KMS-11 (cell line): ENCODE measurements at regions not wholly inside any gene's neighbourhood (a gene's known extent, or its start where the extent isn't known, plus 50 kb on each side); places are given as distances from the start of the nearest gene placed in this dataset.

Experiments
- H2AFZ ChIP-seq: fragments of 200-600 bp; sonication (generic); 2 replicates; pipeline ENCODE4 v1.6.1; 2016; ENCODE audit warnings: antibody characterized with exemption, mixed run types, low read depth
- H3K27ac ChIP-seq: fragments of 200-600 bp; sonication (generic); 2 replicates; pipeline ENCODE4 v1.6.1; 2016; ENCODE audit warnings: mild to moderate bottlenecking, mixed run types
- H3K27me3 ChIP-seq: fragments of 200-600 bp; sonication (generic); 2 replicates; pipeline ENCODE4 v1.6.1; 2017; ENCODE audit warnings: mild to moderate bottlenecking, low read depth, mixed run types, moderate library complexity; ENCODE audit not compliant: insufficient read depth
- H3K36me3 ChIP-seq: fragments of 200-600 bp; sonication (generic); 2 replicates; pipeline ENCODE4 v1.6.1; 2017; ENCODE audit warnings: mild to moderate bottlenecking, mixed run types; ENCODE audit not compliant: insufficient read depth
- H3K4me1 ChIP-seq: fragments of 200-600 bp; sonication (generic); 2 replicates; pipeline ENCODE4 v1.6.1; 2016; ENCODE audit warnings: mild to moderate bottlenecking, low read depth, mixed run types; ENCODE audit not compliant: poor library complexity, severe bottlenecking
- H3K4me2 ChIP-seq: fragments of 200-600 bp; sonication (generic); 2 replicates; pipeline ENCODE4 v1.7.0; 2016; ENCODE audit warnings: mild to moderate bottlenecking, mixed run types
- H3K4me3 ChIP-seq: fragments of 200-600 bp; sonication (generic); IDR thresholded peaks from 2 replicates; pipeline ENCODE4 v1.6.1; 2017; ENCODE audit warnings: low read depth, low read length, mixed read lengths; ENCODE audit not compliant: insufficient read depth
- H3K79me2 ChIP-seq: fragments of 200-600 bp; sonication (generic); 2 replicates; pipeline ENCODE4 v1.6.1; 2016; ENCODE audit warnings: low read depth, mixed run types; ENCODE audit not compliant: insufficient read depth
- H3K9ac ChIP-seq: fragments of 200-600 bp; sonication (generic); 2 replicates; pipeline ENCODE4 v1.6.1; 2016; ENCODE audit warnings: mild to moderate bottlenecking, mixed run types
- H4K20me1 ChIP-seq: fragments of 200-600 bp; sonication (generic); 2 replicates; pipeline ENCODE4 v1.6.1; 2016; ENCODE audit warnings: mild to moderate bottlenecking, mixed run types; ENCODE audit not compliant: insufficient read depth
- CTCF ChIP-seq: fragments of 200-600 bp; sonication (generic); conservative IDR thresholded peaks from 2 replicates; pipeline ENCODE4 v1.6.1; 2017; ENCODE audit warnings: low read depth, mild to moderate bottlenecking, antibody characterized with exemption, low read length, moderate library complexity, mixed read lengths

GRCh38 chr1:149849111-149849946 is 50.0 kb upstream of the BOLA1 start:
- peak overlapping the region; percentile 75 for H3K9ac ChIP-seq
- H3K36me3 ChIP-seq = 0 out of 2 replicates have a peak, but pooled peaks cover 3% of the 10 kb centered on the region
- H3K27me3 ChIP-seq = no peaks in the 10 kb centered on the region
- no peak overlapping the region for H2AFZ ChIP-seq
- peak overlapping the region; percentile 60 for H3K4me3 ChIP-seq
- H3K27ac ChIP-seq = peak overlapping the region; percentile 72
- H3K4me1 ChIP-seq = peaks cover 52% of the 10 kb centered on the region
- H4K20me1 ChIP-seq = no peaks in the 10 kb centered on the region
- H3K4me2 ChIP-seq = peak overlapping the region; percentile 86
- H3K79me2 ChIP-seq = peaks cover 59% of the 10 kb centered on the region
- no peak; the same call in 1 of the 2 replicates for TF ChIP-seq CTCF
